SU-DHL-6 (cell line): ENCODE measurements at regions not wholly inside any gene's neighbourhood (a gene's known extent, or its start where the extent isn't known, plus 50 kb on each side); places are given as distances from the start of the nearest gene placed in this dataset.

Experiments
- EZH2phosphoT487 ChIP-seq: fragments of 200-600 bp; sonication (generic), shearing (Covaris generic); conservative IDR thresholded peaks from 2 replicates; pipeline ENCODE4 v1.6.1; 2018; ENCODE audit warnings: mild to moderate bottlenecking, antibody characterized with exemption, low read length, moderate library complexity, mixed read lengths
- TF ChIP-seq, protein P1 (sequence below): fragments of 200-600 bp; sonication (generic); IDR thresholded peaks from one replicate; pipeline ENCODE4 v1.5.1; 2017; ENCODE audit warnings: antibody characterized with exemption, mild to moderate bottlenecking, low read length, moderate library complexity; ENCODE audit not compliant: insufficient read depth, poor library complexity, severe bottlenecking

DNA sequence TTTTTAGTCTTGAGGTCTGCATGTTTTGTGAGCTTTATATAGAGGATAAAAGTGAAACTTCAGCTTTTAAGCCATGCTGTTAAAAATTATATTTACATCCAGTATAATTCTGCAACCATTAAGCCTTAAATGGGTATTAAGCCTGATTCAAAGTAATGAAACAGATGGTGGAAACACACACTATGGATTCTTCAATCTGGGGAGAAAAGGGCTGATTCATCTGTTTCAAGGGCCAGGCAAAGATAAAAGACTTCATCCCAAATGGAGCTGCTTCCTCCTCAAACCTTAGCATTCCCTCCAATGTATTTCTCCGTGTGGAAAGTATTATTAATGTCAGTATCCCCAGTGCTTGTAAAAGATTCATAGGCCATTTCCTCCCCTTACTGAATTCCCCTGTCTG lies 367.4 kb upstream of the ZFHX3 start:
- TF ChIP-seq, protein P1, sequence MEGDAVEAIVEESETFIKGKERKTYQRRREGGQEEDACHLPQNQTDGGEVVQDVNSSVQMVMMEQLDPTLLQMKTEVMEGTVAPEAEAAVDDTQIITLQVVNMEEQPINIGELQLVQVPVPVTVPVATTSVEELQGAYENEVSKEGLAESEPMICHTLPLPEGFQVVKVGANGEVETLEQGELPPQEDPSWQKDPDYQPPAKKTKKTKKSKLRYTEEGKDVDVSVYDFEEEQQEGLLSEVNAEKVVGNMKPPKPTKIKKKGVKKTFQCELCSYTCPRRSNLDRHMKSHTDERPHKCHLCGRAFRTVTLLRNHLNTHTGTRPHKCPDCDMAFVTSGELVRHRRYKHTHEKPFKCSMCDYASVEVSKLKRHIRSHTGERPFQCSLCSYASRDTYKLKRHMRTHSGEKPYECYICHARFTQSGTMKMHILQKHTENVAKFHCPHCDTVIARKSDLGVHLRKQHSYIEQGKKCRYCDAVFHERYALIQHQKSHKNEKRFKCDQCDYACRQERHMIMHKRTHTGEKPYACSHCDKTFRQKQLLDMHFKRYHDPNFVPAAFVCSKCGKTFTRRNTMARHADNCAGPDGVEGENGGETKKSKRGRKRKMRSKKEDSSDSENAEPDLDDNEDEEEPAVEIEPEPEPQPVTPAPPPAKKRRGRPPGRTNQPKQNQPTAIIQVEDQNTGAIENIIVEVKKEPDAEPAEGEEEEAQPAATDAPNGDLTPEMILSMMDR = no peak
- TF ChIP-seq EZH2phosphoT487 = no peak
